K562 (cell line): ENCODE measurements at regions not wholly inside any gene's neighbourhood (a gene's known extent, or its start where the extent isn't known, plus 50 kb on each side); places are given as distances from the start of the nearest gene placed in this dataset.
"Not testable (repeated sequence)": the region's sequence is repeated elsewhere in the genome, so short reads cannot be mapped to it uniquely, and the experiment has no call there.

Experiments
- ATAC-seq: fragments of 200-7000 bp; cut with Tn5 transposase; 3 replicates; pipeline ENCODE4 v1.9.1; 2020; ENCODE audit warnings: moderate library complexity
- BruUV-seq: library from RNA; stranded (reverse); fragments of 400-500 nt; replicated peaks from 2 replicates; lab custom pipeline; 2021; lab: Mats Ljungman, UMichigan
- CTCF ChIA-PET: fragments of 300-600 bp; formaldehyde crosslinking; extraction: SDS; loops from one replicate; lab custom pipeline; 2021; ENCODE audit warnings: low intra/inter-chr PET ratio; lab: Yijun Ruan, JAX
- POLR2A ChIA-PET: fragments of 300-600, 350-650 bp; sonication (Branson Sonifier 250); formaldehyde crosslinking; extraction: SDS; loops from one replicate; lab custom pipeline; 2021; ENCODE audit warnings: antibody characterized with exemption, inconsistent platforms; lab: Yijun Ruan, JAX
- DNase-seq, 4 experiments: peaks; one replicate each; pipeline versions ENCODE4 v3.0.0 to v3.0.0-alpha.2; 2011 to 2018; ENCODE audit warnings: low spot score in 3 of 4, mixed read lengths in 3 of 4; ENCODE audit errors: extremely low read depth in 1 of 4
- FAIRE-seq: peaks from 2 replicates; lab custom pipeline; 2011; peaks lifted over from hg19 to GRCh38; lab: Jason Lieb, UNC
- H2AFZ ChIP-seq: 2 replicates; pipeline ENCODE4 v1.6.0; 2011; ENCODE audit warnings: low read depth, low read length, control low read depth, inconsistent platforms
- H3K27ac ChIP-seq: fragments of 200-600 bp; 3 replicates; pipeline ENCODE4 v1.8.0; 2011; ENCODE audit warnings: low read depth, mild to moderate bottlenecking, control low read depth, inconsistent platforms, low read length, moderate library complexity, mixed read lengths; ENCODE audit errors: extremely low read depth
- H3K27me3 ChIP-seq, 2 experiments: fragments of 300-600 bp in 1 of 2; 2 replicates in 1 of 2; 3 replicates in 1 of 2; pipeline versions ENCODE4 v1.6.0 to v1.8.0; 2011; ENCODE audit warnings: inconsistent platforms in 2 of 2, low read length in 2 of 2, mild to moderate bottlenecking in 1 of 2, mixed read lengths in 1 of 2, moderate library complexity in 1 of 2; ENCODE audit not compliant: control insufficient read depth in 2 of 2, insufficient read depth in 2 of 2
- H3K36me3 ChIP-seq: fragments of 300-600 bp; 3 replicates; pipeline ENCODE4 v1.8.0; 2011; ENCODE audit warnings: mild to moderate bottlenecking, low read length, inconsistent platforms; ENCODE audit not compliant: control insufficient read depth, insufficient read depth
- H3K4me1 ChIP-seq, 2 experiments: fragments of 200-600 bp in 1 of 2; replicated peaks in 1 of 2; 2 replicates in 1 of 2; 3 replicates in 1 of 2; pipeline versions ENCODE4 v1.5.1 to v1.8.0; 2011; ENCODE audit warnings: inconsistent platforms in 2 of 2, low read length in 2 of 2, mild to moderate bottlenecking in 1 of 2, mixed read lengths in 1 of 2, moderate library complexity in 1 of 2; ENCODE audit not compliant: control insufficient read depth in 2 of 2, insufficient read depth in 2 of 2
- H3K4me2 ChIP-seq: 2 replicates; pipeline ENCODE4 v1.6.1; 2011; ENCODE audit warnings: low read length, control low read depth, inconsistent platforms, mixed read lengths; ENCODE audit not compliant: insufficient read depth
- H3K4me3 ChIP-seq: fragments of 200-600 bp; sonication (generic), shearing (Covaris generic); 2 replicates; pipeline ENCODE4 v1.5.1; 2016; ENCODE audit warnings: control low read depth, inconsistent platforms
- H3K79me2 ChIP-seq: fragments of 200-600 bp; 3 replicates; pipeline ENCODE4 v1.8.0; 2011; ENCODE audit warnings: low read length, inconsistent platforms; ENCODE audit not compliant: control insufficient read depth, insufficient read depth
- H3K9ac ChIP-seq, 2 experiments: 2 replicates each; pipeline versions ENCODE4 v1.6.0 to v1.6.1; 2011; ENCODE audit warnings: low read depth in 2 of 2, low read length in 2 of 2, control low read depth in 1 of 2, inconsistent platforms in 1 of 2, mild to moderate bottlenecking in 1 of 2, mixed read lengths in 1 of 2; ENCODE audit not compliant: insufficient read depth in 1 of 2
- H3K9me1 ChIP-seq: one replicate; pipeline ENCODE4 v1.6.0; 2011; ENCODE audit warnings: inconsistent platforms, mild to moderate bottlenecking, low read length, moderate library complexity; ENCODE audit not compliant: control insufficient read depth, insufficient read depth
- H3K9me3 ChIP-seq: replicated peaks from 2 replicates; pipeline ENCODE4 v1.5.1; 2011; ENCODE audit warnings: low read depth, low read length, inconsistent platforms; ENCODE audit not compliant: control insufficient read depth, insufficient read depth
- H4K20me1 ChIP-seq: replicated peaks from 2 replicates; pipeline ENCODE4 v1.6.1; 2011; ENCODE audit warnings: low read length, inconsistent platforms, mixed read lengths; ENCODE audit not compliant: control insufficient read depth, insufficient read depth
- whole genome bisulfite sequencing: fragments of 100-300 bp; shearing (Covaris generic); methylation state at CpG from one replicate; pipeline ENCODE4 v1.1.6; 2016; ENCODE audit warnings: low coverage, mixed read lengths; ENCODE audit not compliant: insufficient coverage; ENCODE audit errors: missing lambda C conversion rate; 5-methylcytosine and 5-hydroxymethylcytosine counted together
- in situ Hi-C: fragments of 300-500 bp; cut with MboI; formaldehyde crosslinking; loops from 4 replicates; pipeline ENCODE4 v1.15.0; 2018; ENCODE audit warnings: inconsistent platforms, mixed read lengths
- intact Hi-C: fragments of 100-400 bp; cut with micrococcal nuclease; formaldehyde crosslinking; loops from 2 replicates; pipeline ENCODE4 v1.14.2; 2022

DNA sequence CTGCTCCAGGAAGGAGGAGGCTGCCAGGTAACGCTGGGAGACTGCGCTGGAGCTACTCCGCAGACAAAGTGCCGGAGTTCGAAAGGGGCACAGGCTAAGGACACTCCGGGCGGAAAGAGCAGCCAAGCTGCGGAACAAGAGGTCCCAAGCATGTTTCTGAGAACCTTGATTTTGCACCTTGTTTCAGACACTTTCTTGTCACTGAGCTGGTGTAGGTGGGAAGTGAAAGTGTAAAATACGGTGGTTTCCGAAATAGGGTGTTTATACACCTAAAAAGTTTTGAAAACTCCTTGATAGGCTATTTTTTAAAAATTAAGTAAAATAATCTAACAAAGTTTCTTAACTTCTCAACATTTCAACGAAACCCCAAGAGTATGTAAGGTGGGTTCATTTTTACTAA, 278.2 kb downstream of the ANAPC1 start:
- intact Hi-C loops, H3K79me2 ChIP-seq, DNase-seq, BruUV-seq, POLR2A ChIA-PET, H3K4me3 ChIP-seq, in situ Hi-C loops, H3K4me2 ChIP-seq, H3K9me3 ChIP-seq, FAIRE-seq, H4K20me1 ChIP-seq, H3K4me1 ChIP-seq, H3K9me1 ChIP-seq, H3K27me3 ChIP-seq, H2AFZ ChIP-seq, H3K9ac ChIP-seq, H3K27ac ChIP-seq, ATAC-seq, CTCF ChIA-PET, H3K36me3 ChIP-seq: not testable (repeated sequence)
- WGBS, result 83% methylated on average over 2 of the region's 11 CpGs

- DNase-seq, H3K36me3 ChIP-seq, H3K27ac ChIP-seq, in situ Hi-C loops, intact Hi-C loops, H3K79me2 ChIP-seq, BruUV-seq, ATAC-seq, H3K9ac ChIP-seq, H4K20me1 ChIP-seq, H3K4me1 ChIP-seq, H2AFZ ChIP-seq, FAIRE-seq, CTCF ChIA-PET, H3K9me1 ChIP-seq, H3K4me2 ChIP-seq, H3K9me3 ChIP-seq, H3K4me3 ChIP-seq, H3K27me3 ChIP-seq, POLR2A ChIA-PET: not testable (repeated sequence)
- no CpG with 5 or more reads among the region's 1 CpG for WGBS
These were observed 277.4 kb downstream of the ANAPC1 start for GRCh38 chr2:111606632-111607031.

- H4K20me1 ChIP-seq, H3K9me3 ChIP-seq, in situ Hi-C loops, ATAC-seq, H3K4me1 ChIP-seq, H3K27ac ChIP-seq, H2AFZ ChIP-seq, CTCF ChIA-PET, H3K4me3 ChIP-seq, H3K36me3 ChIP-seq, FAIRE-seq, POLR2A ChIA-PET, BruUV-seq, H3K9ac ChIP-seq, intact Hi-C loops, H3K9me1 ChIP-seq, H3K27me3 ChIP-seq, H3K79me2 ChIP-seq, DNase-seq, H3K4me2 ChIP-seq: not testable (repeated sequence)
- 62% methylated on average over 1 of the region's 5 CpGs for WGBS
These were observed 274.7 kb downstream of the ANAPC1 start for GRCh38 chr2:111609146-111609844.

GRCh38 chr2:111610035-111610434, 274.0 kb downstream of the ANAPC1 start:
- H3K36me3 ChIP-seq, ATAC-seq, intact Hi-C loops, H3K27me3 ChIP-seq, H3K9me3 ChIP-seq, POLR2A ChIA-PET, in situ Hi-C loops, BruUV-seq, H2AFZ ChIP-seq, H3K9me1 ChIP-seq, H3K9ac ChIP-seq, FAIRE-seq, H3K27ac ChIP-seq, CTCF ChIA-PET, H3K4me3 ChIP-seq, H3K4me2 ChIP-seq, DNase-seq, H3K79me2 ChIP-seq, H3K4me1 ChIP-seq, H4K20me1 ChIP-seq: not testable (repeated sequence)
- 4% methylated on average over 1 of the region's 2 CpGs for WGBS
